OCI-LY7 (cell line): ENCODE measurements at regions not wholly inside any gene's neighbourhood (a gene's known extent, or its start where the extent isn't known, plus 50 kb on each side); places are given as distances from the start of the nearest gene placed in this dataset.

ENCODE experiments used
- BruUV-seq: library from RNA; stranded (reverse); fragments of 400-500 nt; replicated peaks from 2 replicates; lab custom pipeline; 2021; lab: Mats Ljungman, UMichigan
- CTCF ChIA-PET: fragments of 300-600 bp; sonication (Branson Sonifier 250); formaldehyde crosslinking; loops from one replicate; lab custom pipeline; 2022; ENCODE audit warnings: antibody characterized with exemption; ENCODE audit not compliant: unreplicated experiment; lab: Charles Lee
- POLR2A ChIA-PET: fragments of 300-600 bp; sonication (Branson Sonifier 250); formaldehyde crosslinking; loops from one replicate; lab custom pipeline; 2022; ENCODE audit warnings: antibody characterized with exemption; lab: Charles Lee
- DNase-seq: peaks from one replicate; pipeline ENCODE4 v3.0.0-alpha.2; 2015; ENCODE audit warnings: low spot score
- H2AFZ ChIP-seq: fragments of 200-600 bp; sonication (generic), shearing (Covaris generic); 2 replicates; pipeline ENCODE4 v1.6.1; 2014; ENCODE audit warnings: mild to moderate bottlenecking, antibody characterized with exemption, low read length, moderate library complexity
- H3K27ac ChIP-seq: fragments of 200-600 bp; sonication (generic); 2 replicates; pipeline ENCODE4 v1.5.1; 2014; ENCODE audit warnings: mixed run types, low read depth, mild to moderate bottlenecking, moderate library complexity, low read length, inconsistent platforms; ENCODE audit not compliant: poor library complexity, severe bottlenecking
- H3K36me3 ChIP-seq: fragments of 200-600 bp; sonication (generic); 2 replicates; pipeline ENCODE4 v1.6.1; 2014; ENCODE audit warnings: mild to moderate bottlenecking, antibody characterized with exemption, low read length, moderate library complexity, mixed read lengths; ENCODE audit not compliant: insufficient read depth
- H3K4me1 ChIP-seq: fragments of 200-600 bp; sonication (generic); 2 replicates; pipeline ENCODE4 v1.5.1; 2014; ENCODE audit warnings: mild to moderate bottlenecking, low read length; ENCODE audit not compliant: insufficient read depth, poor library complexity, severe bottlenecking
- H3K4me2 ChIP-seq: fragments of 200-600 bp; sonication (generic); 2 replicates; pipeline ENCODE4 v1.6.1; 2014; ENCODE audit warnings: mild to moderate bottlenecking, low read length
- H3K4me3 ChIP-seq: fragments of 200-600 bp; sonication (generic); 2 replicates; pipeline ENCODE4 v1.5.1; 2014; ENCODE audit warnings: mild to moderate bottlenecking, low read depth, low read length; ENCODE audit not compliant: poor library complexity, severe bottlenecking
- H3K79me2 ChIP-seq: fragments of 200-600 bp; sonication (generic); 2 replicates; pipeline ENCODE4 v1.6.1; 2016; ENCODE audit warnings: low read depth, mild to moderate bottlenecking, low read length, moderate library complexity, mixed read lengths; ENCODE audit not compliant: insufficient read depth
- H3K9me2 ChIP-seq: fragments of 200-600 bp; sonication (generic); 2 replicates; pipeline ENCODE4 v1.6.1; 2016; ENCODE audit warnings: mild to moderate bottlenecking, low read length, mixed read lengths; ENCODE audit not compliant: insufficient read depth
- H3K9me3 ChIP-seq: fragments of 200-600 bp; sonication (generic); 2 replicates; pipeline ENCODE4 v1.6.1; 2014; ENCODE audit warnings: mild to moderate bottlenecking, mixed run types, low read length, mixed read lengths
- H4K20me1 ChIP-seq: fragments of 200-600 bp; sonication (generic); 2 replicates; pipeline ENCODE4 v1.6.1; 2014; ENCODE audit warnings: mild to moderate bottlenecking, antibody characterized with exemption, low read length, moderate library complexity, mixed read lengths; ENCODE audit not compliant: insufficient read depth
- EZH2phosphoT487 ChIP-seq: fragments of 200-600 bp; sonication (generic); IDR thresholded peaks from 2 replicates; pipeline ENCODE4 v1.6.1; 2018; ENCODE audit warnings: low read depth, borderline replicate concordance, mild to moderate bottlenecking, mixed run types, antibody characterized with exemption, low read length, moderate library complexity, mixed read lengths
- intact Hi-C: fragments of 100-400 bp; cut with micrococcal nuclease; formaldehyde crosslinking; loops from one replicate; pipeline ENCODE4 v1.10.0; 2022; ENCODE audit not compliant: unreplicated experiment
- TF ChIP-seq, protein P1 (sequence below): fragments of 200-600 bp; sonication (generic); conservative IDR thresholded peaks from 2 replicates; pipeline ENCODE4 v1.5.1; 2014; ENCODE audit warnings: mild to moderate bottlenecking, antibody characterized with exemption, low read length, moderate library complexity, mixed read lengths

DNA sequence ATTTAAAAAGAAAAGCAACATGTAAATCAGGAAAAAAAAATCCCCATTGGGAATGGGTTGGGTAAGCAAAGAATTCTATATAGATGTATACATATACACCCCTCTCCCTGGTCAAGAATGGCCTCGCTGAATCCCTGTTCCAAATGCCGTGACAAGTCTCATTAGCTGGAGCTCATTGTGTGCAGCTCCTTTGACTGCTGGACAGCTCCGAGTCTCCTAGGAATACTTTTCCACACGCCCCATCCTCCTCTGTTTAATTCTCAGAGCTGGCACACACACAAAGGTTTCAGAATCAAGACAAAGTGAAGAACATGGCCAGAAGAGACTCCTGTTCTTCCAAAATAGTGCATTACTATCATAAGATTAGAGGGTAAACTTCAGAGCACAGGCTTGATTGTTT, 130.9 kb upstream of the MKLN1 start:
- no peak overlapping the region for H3K4me2 ChIP-seq
- H2AFZ ChIP-seq, result no peak overlapping the region
- no peaks in the 10 kb centered on the region for H3K4me1 ChIP-seq
- no peaks in the 10 kb centered on the region for H3K79me2 ChIP-seq
- POLR2A ChIA-PET, result interaction anchor here (1.0 kb wide), 1 partner anchor 13 kb away, joined by 3 read pairs; no protein-coding TSS in a partner anchor
- TF ChIP-seq, protein P1, sequence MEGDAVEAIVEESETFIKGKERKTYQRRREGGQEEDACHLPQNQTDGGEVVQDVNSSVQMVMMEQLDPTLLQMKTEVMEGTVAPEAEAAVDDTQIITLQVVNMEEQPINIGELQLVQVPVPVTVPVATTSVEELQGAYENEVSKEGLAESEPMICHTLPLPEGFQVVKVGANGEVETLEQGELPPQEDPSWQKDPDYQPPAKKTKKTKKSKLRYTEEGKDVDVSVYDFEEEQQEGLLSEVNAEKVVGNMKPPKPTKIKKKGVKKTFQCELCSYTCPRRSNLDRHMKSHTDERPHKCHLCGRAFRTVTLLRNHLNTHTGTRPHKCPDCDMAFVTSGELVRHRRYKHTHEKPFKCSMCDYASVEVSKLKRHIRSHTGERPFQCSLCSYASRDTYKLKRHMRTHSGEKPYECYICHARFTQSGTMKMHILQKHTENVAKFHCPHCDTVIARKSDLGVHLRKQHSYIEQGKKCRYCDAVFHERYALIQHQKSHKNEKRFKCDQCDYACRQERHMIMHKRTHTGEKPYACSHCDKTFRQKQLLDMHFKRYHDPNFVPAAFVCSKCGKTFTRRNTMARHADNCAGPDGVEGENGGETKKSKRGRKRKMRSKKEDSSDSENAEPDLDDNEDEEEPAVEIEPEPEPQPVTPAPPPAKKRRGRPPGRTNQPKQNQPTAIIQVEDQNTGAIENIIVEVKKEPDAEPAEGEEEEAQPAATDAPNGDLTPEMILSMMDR, result no peak
- no peak for TF ChIP-seq EZH2phosphoT487
- no peak for DNase-seq
- CTCF ChIA-PET, result no interaction called here
- no peaks in the 10 kb centered on the region for H3K36me3 ChIP-seq
- H3K27ac ChIP-seq, result no peak overlapping the region
- H3K9me3 ChIP-seq, result no peaks in the 10 kb centered on the region
- H4K20me1 ChIP-seq, result no peaks in the 10 kb centered on the region
- no TSS peak for BruUV-seq
- intact Hi-C loops, result no loop called here
- H3K9me2 ChIP-seq, result no peaks in the 10 kb centered on the region
- no peak overlapping the region for H3K4me3 ChIP-seq

- CTCF ChIA-PET, result no interaction called here
- no peak overlapping the region for H2AFZ ChIP-seq
- no peak overlapping the region for H3K4me3 ChIP-seq
- H3K27ac ChIP-seq, result no peak overlapping the region
- H3K4me2 ChIP-seq, result no peak overlapping the region
- no peak for DNase-seq
- no peaks in the 10 kb centered on the region for H3K9me3 ChIP-seq
- H3K79me2 ChIP-seq, result no peaks in the 10 kb centered on the region
- H3K9me2 ChIP-seq, result no peaks in the 10 kb centered on the region
- no peaks in the 10 kb centered on the region for H4K20me1 ChIP-seq
- intact Hi-C loops, result no loop called here
- H3K36me3 ChIP-seq, result no peaks in the 10 kb centered on the region
- BruUV-seq, result no TSS peak
- TF ChIP-seq, protein P1, result no peak
- TF ChIP-seq EZH2phosphoT487, result no peak
- H3K4me1 ChIP-seq, result no peaks in the 10 kb centered on the region
- POLR2A ChIA-PET, result interaction anchor here (0.6 to 1.5 kb wide), 2 partner anchors 26 to 111 kb away, joined by 3 to 4 read pairs; no protein-coding TSS in a partner anchor
Measured at GRCh38 chr7:131197920-131198615, 129.6 kb upstream of the MKLN1 start.

GRCh38 chr7:131202451-131202850, 125.2 kb upstream of the MKLN1 start:
- Histone ChIP-seq H3K27ac (no peak overlapping the region), H3K36me3 (no peaks in the 10 kb centered on the region), H3K9me2 (no peaks in the 10 kb centered on the region), H3K4me1 (no peaks in the 10 kb centered on the region), H3K4me3 (no peak overlapping the region), H4K20me1 (no peaks in the 10 kb centered on the region), H3K9me3 (no peaks in the 10 kb centered on the region), H3K4me2 (no peak overlapping the region), H2AFZ (no peak overlapping the region), H3K79me2 (no peaks in the 10 kb centered on the region)
- no TSS peak for BruUV-seq
- ChIA-PET CTCF (no interaction called here), POLR2A (no interaction called here)
- intact Hi-C loops, result no loop called here
- DNase-seq, result no peak
- TF ChIP-seq, protein P1, result no peak
